ENCODE measurements at regions not wholly inside any gene's neighbourhood (a gene's known extent, or its start where the extent isn't known, plus 50 kb on each side); places are given as distances from the start of the nearest gene placed in this dataset.

DNA sequence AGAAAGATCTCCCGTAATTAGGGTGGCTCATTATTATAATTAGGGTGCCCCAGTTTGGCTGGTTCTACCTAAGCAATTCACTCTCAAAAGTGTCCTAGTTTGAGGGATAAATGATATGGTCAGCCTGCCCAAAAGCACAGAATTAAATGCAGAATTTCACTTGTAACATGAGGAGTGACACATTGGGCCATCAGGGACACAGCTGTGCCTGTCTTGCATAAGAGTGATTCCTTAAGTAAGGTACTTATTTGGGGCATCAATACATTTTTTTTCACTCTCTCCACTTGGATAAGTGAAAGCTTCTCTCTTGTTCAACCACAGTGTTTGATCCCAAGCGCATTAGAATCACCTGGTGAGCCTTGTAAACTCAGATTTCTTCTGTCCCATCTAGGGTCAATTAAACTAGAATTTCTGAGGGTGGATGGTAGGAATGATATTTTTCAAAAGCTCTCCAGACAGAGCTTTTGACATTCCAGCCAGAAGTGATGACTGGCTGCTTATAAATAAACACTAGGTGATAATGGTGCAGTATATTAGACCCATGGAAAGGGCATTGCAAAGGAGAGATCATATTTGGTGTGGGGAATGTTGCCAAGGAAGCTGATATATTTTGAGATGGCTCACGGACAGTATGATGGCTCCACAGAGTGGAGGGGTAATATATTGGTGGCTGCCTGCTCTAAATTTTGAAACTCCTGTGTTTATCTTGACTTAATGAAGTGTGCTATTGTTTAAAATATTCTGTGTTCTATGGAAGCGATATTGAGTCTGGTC lies 458.1 kb upstream of the RASGRP1 start:
- TF ChIP-seq GATA2 (IDR thresholded peaks at IDR 0.05; ENCODE audit: low read depth, low read length) (no peak), GATA3 (IDR thresholded peaks at IDR 0.05; ENCODE audit: low read depth, low read length) (no peak)

Data from SH-SY5Y (cell line).